Muscle layer of duodenum (tissue), 2 donors: ENCODE measurements at regions not wholly inside any gene's neighbourhood (a gene's known extent, or its start where the extent isn't known, plus 50 kb on each side); places are given as distances from the start of the nearest gene placed in this dataset.
"Not testable (repeated sequence)": the region's sequence is repeated elsewhere in the genome, so short reads cannot be mapped to it uniquely, and the experiment has no call there.

Source experiments
- H3K27ac ChIP-seq: one replicate; pipeline ENCODE4 v1.7.0; 2013; ENCODE audit warnings: mild to moderate bottlenecking, low read length
- H3K27me3 ChIP-seq: one replicate; pipeline ENCODE4 v1.7.0; 2013; ENCODE audit warnings: low read depth, mild to moderate bottlenecking, control low read depth, low read length
- H3K36me3 ChIP-seq, 2 donors: one replicate each; pipeline ENCODE4 v1.7.0; 2013; ENCODE audit warnings: low read length in 2 of 2, control low read depth in 1 of 2, mild to moderate bottlenecking in 1 of 2; ENCODE audit not compliant: insufficient read depth in 2 of 2, control insufficient read depth in 1 of 2
- H3K4me1 ChIP-seq, 2 donors: one replicate each; pipeline ENCODE4 v1.7.0; 2013; ENCODE audit warnings: low read length in 2 of 2, mild to moderate bottlenecking in 2 of 2, control low read depth in 1 of 2, moderate library complexity in 1 of 2; ENCODE audit not compliant: insufficient read depth in 2 of 2, control insufficient read depth in 1 of 2
- H3K4me3 ChIP-seq, 2 donors: one replicate each; pipeline ENCODE4 v1.7.0; 2013; ENCODE audit warnings: low read length in 2 of 2, low read depth in 1 of 2, mild to moderate bottlenecking in 1 of 2
- H3K9me3 ChIP-seq, 2 donors: one replicate each; pipeline ENCODE4 v1.7.0; 2013; ENCODE audit warnings: low read length in 2 of 2, control low read depth in 1 of 2, mild to moderate bottlenecking in 1 of 2; ENCODE audit not compliant: control insufficient read depth in 1 of 2
- donor health status: healthy.

DNA sequence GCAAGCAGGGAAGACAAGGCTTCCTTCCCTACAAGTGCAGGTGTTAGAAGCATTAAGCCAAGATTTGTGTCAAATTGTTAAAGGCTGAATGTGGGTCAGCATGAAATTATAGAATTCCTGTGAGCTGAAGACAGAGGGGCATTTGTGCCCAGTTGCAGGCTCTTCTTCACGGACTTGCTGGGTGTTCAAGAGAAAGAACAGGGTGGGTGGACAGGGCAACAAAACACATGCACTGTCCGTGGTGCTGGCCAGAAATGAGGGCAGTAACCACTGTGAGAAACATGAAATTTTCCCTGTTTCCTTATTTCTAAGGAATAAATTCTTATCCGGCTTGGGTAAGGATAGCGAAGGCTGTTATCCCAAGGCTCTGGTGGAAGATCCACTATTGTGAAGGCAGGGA is 579.5 kb upstream of the HTR1E start:
- no peaks in the 10 kb centered on the region for H3K36me3 ChIP-seq
- no peaks in the 10 kb centered on the region for H3K27me3 ChIP-seq
- no peak overlapping the region for H3K4me3 ChIP-seq
- H3K4me1 ChIP-seq = no peaks in the 10 kb centered on the region
- H3K27ac ChIP-seq = no peak overlapping the region
- H3K9me3 ChIP-seq = no peaks in the 10 kb centered on the region

DNA sequence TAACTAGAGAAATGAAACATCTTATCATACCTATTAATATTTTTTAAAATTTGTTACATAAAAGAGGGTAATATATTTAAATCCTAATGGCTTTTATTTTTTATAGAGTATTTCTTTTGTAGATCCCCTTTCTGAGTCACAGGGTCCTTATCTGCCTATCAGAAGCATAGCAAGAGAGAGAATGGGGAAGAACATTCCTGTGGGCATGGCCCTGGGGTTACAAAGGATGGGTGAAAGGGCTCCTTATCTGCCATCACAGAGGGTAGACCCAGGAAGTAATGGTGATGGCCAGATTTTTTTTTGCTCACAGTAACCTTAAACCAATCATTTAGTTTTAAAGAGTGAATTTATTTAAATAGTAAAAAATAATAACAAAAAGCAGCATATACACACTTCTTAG is 582.1 kb upstream of the HTR1E start:
- no peak overlapping the region for H3K4me3 ChIP-seq
- H3K9me3 ChIP-seq = no peaks in the 10 kb centered on the region
- H3K4me1 ChIP-seq = no peaks in the 10 kb centered on the region

DNA sequence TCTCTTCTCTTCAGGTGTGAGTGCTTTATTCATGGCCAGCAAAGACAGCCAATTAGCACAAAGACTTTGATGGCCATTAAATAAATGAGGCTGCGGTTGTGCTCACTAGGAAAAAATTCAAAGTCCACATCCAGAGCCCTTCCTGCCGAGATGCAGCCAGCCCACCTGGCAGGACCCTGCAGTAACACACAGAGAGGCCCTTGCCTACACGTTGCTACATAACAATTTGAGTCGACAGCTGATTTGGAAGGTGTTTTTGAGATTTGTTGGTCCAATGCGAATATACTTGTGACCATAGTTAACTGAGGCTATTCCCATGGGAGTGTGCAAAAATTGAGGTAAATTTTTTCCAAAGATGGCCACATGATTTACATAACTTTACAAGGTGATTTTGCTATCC is 605.4 kb upstream of the HTR1E start:
- Histone ChIP-seq H3K36me3 (no peaks in the 10 kb centered on the region), H3K27me3 (no peaks in the 10 kb centered on the region), H3K4me1 (no peaks in the 10 kb centered on the region), H3K4me3 (no peak overlapping the region), H3K27ac (no peak overlapping the region), H3K9me3 (no peaks in the 10 kb centered on the region)

More for the DNA sequence above, 582.1 kb upstream of the HTR1E start:
- Histone ChIP-seq H3K36me3 (no peaks in the 10 kb centered on the region), H3K27me3 (no peaks in the 10 kb centered on the region), H3K27ac (no peak overlapping the region)

DNA sequence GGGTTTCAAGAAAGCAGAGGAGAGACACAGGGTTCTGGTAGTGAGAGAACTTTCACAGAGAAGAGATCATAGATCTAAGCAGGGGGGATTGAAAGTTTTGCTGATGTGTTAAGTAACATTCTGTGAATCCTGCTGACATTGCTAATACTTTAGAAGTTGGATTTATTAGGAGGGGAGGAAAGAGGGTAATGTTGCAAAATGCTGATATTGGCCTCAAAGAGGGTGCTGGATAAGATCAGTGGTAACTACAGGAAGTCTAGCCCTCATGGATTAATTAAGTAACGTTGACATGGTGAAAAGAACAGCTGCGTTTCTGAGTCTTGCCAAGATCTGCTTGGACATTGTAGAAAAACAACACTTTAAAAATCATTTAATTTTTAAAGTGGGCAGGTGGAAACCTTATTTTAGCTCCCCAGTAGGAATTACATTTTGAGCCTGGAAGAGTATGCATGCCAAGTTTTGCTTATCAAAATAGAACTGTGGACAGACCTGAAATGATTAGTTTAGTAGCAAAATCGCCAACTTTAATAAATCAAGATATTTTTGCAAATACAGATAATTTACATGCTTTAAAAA is 606.0 kb upstream of the HTR1E start:
- H3K4me1 ChIP-seq = no peaks in the 10 kb centered on the region
- H3K9me3 ChIP-seq = no peaks in the 10 kb centered on the region
- no peak overlapping the region for H3K4me3 ChIP-seq
- H3K27me3 ChIP-seq = no peaks in the 10 kb centered on the region
- H3K27ac ChIP-seq = no peak overlapping the region
- H3K36me3 ChIP-seq = no peaks in the 10 kb centered on the region

DNA sequence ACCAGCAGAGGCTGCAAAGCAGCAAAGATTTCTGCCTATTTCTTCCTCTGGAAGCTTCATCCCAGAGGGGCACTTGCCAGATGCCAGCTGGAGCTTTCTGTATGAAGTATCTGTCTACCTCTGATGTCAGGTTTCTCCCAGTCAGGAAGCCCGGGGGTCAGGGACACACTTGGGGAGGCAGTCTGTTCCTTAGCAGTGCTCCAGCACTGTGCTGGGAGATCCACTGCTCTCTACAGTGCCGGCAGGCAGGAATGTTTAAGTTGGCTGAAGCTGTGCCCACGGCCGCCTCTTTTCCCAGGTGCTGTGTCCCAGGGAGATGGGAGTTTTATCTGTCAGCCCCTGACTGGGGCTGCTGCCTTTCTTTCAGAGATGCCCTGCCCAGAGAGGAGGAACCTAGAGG is 631.1 kb upstream of the HTR1E start:
- Histone ChIP-seq H3K9me3 (peaks cover 0 to 4% of the 10 kb centered on the region in 2 donors), H3K4me3 (no peak overlapping the region), H3K4me1 (no peaks in the 10 kb centered on the region), H3K27me3 (no peaks in the 10 kb centered on the region), H3K36me3 (no peaks in the 10 kb centered on the region), H3K27ac (no peak overlapping the region)

DNA sequence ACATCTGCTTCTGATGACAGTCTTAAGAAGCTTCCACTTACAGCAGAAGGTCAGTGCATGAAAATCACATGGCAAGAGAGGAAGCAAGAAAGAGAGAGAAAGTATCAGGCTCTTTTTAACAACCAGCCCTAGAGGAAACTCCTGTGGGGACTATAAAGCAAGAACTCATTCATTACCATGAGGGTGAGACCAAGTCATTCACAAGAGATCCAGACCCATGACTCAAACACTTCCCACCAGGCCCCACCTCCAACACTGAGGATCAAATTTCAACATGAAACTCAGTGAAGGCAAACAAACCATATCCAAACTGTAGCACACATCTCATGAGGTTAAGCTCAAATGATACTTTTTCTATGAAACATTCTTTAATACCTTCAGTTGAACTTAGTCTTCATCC is 643.2 kb upstream of the SYNCRIP start:
- no peaks in the 10 kb centered on the region for H3K36me3 ChIP-seq
- H3K9me3 ChIP-seq = peaks cover 0 to 9% of the 10 kb centered on the region in 2 donors
- H3K27me3 ChIP-seq = no peaks in the 10 kb centered on the region
- H3K27ac ChIP-seq = no peak overlapping the region
- H3K4me3 ChIP-seq = no peak overlapping the region
- H3K4me1 ChIP-seq = no peaks in the 10 kb centered on the region

DNA sequence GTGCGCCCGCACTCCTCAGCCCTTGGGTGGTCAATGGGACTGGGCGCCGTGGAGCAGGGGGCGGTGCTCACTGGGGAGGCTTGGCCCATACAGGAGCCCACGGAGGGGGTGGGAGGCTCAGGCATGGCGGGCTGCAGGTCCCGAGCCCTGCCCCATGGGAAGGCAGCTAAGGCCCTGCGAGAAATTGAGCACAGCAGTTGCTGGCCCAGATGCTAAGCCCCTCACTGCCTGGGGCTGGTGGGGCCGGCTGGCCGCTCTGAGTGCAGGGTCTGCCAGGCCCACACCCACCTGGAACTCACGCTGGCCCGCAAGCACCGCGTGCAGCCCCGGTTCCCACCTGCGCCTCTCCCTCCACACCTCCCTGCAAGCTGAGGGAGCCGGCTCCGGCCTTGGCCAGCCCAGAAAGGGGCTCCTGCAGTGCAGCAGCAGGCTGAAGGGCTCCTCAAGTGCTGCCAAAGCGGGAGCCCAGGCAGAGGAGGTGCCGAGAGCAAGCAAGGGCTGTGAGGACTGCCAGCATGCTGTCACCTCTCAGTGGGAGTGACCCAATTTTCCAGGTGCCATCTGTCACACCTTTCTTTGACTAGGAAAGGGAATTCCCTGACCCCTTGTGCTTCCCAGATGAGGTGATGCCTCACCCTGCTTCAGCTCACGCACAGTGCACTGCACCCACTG is 642.3 kb upstream of the SYNCRIP start:
- not testable (repeated sequence) for H3K4me3 ChIP-seq, H3K36me3 ChIP-seq, H3K27me3 ChIP-seq, H3K9me3 ChIP-seq, H3K27ac ChIP-seq, H3K4me1 ChIP-seq

DNA sequence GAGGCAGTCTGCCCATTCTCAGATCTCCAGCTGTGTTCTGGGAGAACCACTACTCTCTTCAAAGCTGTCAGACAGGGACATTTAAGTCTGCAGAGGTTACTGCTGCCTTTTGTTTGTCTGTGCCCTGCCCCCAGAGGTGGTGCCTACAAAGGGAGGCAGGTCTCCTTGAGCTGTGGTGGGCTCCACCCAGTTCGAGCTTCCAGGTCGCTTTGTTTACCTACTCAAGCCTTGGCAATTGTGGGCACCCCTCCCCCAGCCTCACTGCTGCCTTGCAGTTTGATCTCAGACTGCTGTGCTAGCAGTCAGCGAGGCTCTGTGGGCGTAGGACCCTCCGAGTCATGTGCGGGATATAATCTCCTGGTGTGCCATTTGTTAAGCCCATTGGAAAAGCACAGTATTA is 640.9 kb upstream of the SYNCRIP start:
- not testable (repeated sequence) for H3K4me1 ChIP-seq, H3K27ac ChIP-seq

DNA sequence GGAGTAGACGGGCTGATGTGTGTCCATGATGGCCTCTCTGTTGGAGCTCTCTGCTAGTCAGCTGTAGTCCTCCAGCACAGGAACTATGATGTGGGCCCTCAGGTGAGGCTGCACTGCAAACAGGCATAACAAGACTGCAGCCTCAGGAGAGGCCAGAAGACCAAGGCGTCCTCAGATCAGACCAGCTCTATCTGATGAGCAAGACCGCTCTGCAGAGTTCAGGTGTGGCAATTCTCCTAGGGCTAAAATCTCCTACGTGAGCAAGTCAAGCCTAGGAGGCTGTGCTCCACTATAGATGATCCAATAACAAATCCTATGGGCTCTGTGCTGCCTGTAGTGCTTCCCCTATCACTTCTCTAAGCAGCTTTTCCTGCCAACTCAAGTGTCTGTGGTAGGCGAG is 633.4 kb upstream of the SYNCRIP start:
- Histone ChIP-seq H3K27me3 (no peaks in the 10 kb centered on the region), H3K27ac (no peak overlapping the region), H3K4me1 (no peaks in the 10 kb centered on the region), H3K36me3 (no peaks in the 10 kb centered on the region), H3K4me3 (no peak overlapping the region), H3K9me3 (no peaks in the 10 kb centered on the region)

More for the DNA sequence above, 640.9 kb upstream of the SYNCRIP start:
- not testable (repeated sequence) for H3K27me3 ChIP-seq, H3K36me3 ChIP-seq, H3K4me3 ChIP-seq, H3K9me3 ChIP-seq

DNA sequence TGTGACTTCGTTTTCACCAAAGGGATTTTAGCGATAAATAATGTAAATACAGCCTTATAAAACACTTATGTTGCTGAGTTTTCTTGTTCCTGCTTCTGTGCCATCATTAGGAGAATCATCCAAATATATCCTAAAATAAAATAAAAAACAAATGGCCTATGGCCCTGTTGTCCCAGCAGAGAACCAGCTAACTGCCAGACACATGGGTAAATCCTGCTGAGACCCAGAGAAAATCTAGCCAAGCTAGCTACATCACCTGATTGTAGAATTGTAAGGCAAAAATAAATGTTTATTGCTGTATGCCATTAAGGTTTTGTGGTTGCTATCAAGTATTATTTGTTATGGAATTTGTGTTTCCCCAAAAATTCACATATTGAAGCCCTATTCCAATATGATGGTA is 631.2 kb upstream of the SYNCRIP start:
- H3K4me1 ChIP-seq = no peaks in the 10 kb centered on the region
- no peak overlapping the region for H3K27ac ChIP-seq
- no peaks in the 10 kb centered on the region for H3K36me3 ChIP-seq
- H3K9me3 ChIP-seq = no peaks in the 10 kb centered on the region
- no peak overlapping the region for H3K4me3 ChIP-seq
- no peaks in the 10 kb centered on the region for H3K27me3 ChIP-seq

DNA sequence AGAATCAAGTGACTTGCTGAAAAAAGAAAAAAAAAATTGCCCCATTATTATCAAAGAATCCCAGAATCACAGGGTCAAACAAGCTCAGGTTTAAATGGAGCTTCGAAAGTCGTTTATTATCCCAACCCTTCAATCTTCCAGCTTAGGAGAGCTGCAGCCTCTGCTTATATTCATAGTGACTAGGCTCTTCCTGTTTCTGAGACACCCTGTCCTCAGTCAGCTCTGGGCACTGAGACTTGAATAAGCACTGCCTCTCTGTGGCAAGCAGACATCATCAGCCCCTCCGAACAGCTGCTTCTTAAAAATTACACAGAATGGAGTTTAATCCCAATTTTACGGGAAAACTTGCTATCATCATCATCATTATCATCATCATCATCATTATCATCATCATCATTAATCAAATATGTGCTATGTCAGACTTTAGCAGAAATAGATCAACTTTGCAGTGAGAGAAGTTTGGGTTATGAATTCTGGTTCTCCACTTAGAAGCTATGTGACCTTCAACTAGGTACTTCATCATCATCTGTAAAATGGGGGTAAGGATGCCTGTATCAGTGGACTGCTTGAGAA is 614.0 kb upstream of the SYNCRIP start:
- no peaks in the 10 kb centered on the region for H3K36me3 ChIP-seq
- no peak overlapping the region for H3K27ac ChIP-seq
- peaks cover 0 to 2% of the 10 kb centered on the region in 2 donors for H3K9me3 ChIP-seq
- H3K4me3 ChIP-seq = no peak overlapping the region
- H3K27me3 ChIP-seq = no peaks in the 10 kb centered on the region
- H3K4me1 ChIP-seq = no peaks in the 10 kb centered on the region

DNA sequence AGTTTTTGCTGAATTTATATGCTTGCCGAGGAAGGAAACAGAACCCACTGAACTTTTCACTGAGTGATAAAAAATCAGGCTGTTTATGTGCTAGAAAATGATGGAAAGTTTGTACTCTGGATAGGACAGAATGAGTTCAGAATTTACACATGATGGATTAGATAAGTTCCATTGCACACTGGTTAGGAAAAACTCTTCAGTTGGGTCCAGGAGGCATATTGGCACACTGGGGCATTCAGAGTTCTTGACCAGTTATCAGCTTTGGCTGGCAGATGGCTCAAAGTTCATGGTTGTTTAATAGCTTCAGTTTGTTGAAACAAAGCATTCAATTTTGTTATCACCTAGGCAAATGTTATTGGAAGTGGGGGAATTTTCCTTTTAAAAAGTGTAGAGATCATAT is 613.3 kb upstream of the SYNCRIP start:
- H3K27me3 ChIP-seq = no peaks in the 10 kb centered on the region
- H3K4me1 ChIP-seq = no peaks in the 10 kb centered on the region
- H3K4me3 ChIP-seq = no peak overlapping the region
- H3K27ac ChIP-seq = no peak overlapping the region
- no peaks in the 10 kb centered on the region for H3K36me3 ChIP-seq
- H3K9me3 ChIP-seq = peaks cover 0 to 2% of the 10 kb centered on the region in 2 donors
